ENCODE measurements at regions not wholly inside any gene's neighbourhood (a gene's known extent, or its start where the extent isn't known, plus 50 kb on each side); places are given as distances from the start of the nearest gene placed in this dataset.

- Histone ChIP-seq H3K4me1 (ENCODE audit: control insufficient read depth in 1 of 2, insufficient read depth in 2 of 2, low read depth in 1 of 2, low read length in 1 of 2) (no peaks in the 10 kb centered on the region), H3K9ac (no peak overlapping the region), H3K4me3 (ENCODE audit: low read depth in 2 of 2, low read length in 1 of 2) (no peak overlapping the region), H3K36me3 (replicated peaks in 1 of 2; ENCODE audit: control insufficient read depth in 1 of 2, insufficient read depth in 2 of 2, low read length in 1 of 2) (no peaks in the 10 kb centered on the region), H3K27me3 (ENCODE audit: insufficient read depth) (no peaks in the 10 kb centered on the region), H3K4me2 (no peak overlapping the region), H4K20me1 (ENCODE audit: insufficient read depth) (no peaks in the 10 kb centered on the region), H3F3A (replicated peaks; ENCODE audit: insufficient read depth) (no peaks in the 10 kb centered on the region), H3K9me3 (peaks cover 6% of the 10 kb centered on the region; the same call in 1 of the 2 replicates), H3K79me2 (ENCODE audit: insufficient read depth) (no peaks in the 10 kb centered on the region), H2AFZ (ENCODE audit: low read depth) (no peak overlapping the region), H3K9me2 (no peaks in the 10 kb centered on the region), H3K27ac (ENCODE audit: low read depth in 2 of 2, low read length in 1 of 2) (no peak overlapping the region)
- DNase-seq = no peak
- POLR2A ChIA-PET = no interaction called here
- TF ChIP-seq ELF1 (IDR thresholded peaks at IDR 0.05) = no peak
- no peak for TF ChIP-seq RAD21 (IDR thresholded peaks at IDR 0.05; ENCODE audit: low read length)
- TF ChIP-seq SMC3 (IDR thresholded peaks at IDR 0.05; ENCODE audit: low read depth, low read length) = no peak
- no peak for TF ChIP-seq GATA2 (CRISPR knock-in tag; IDR thresholded peaks at IDR 0.05)
- TF ChIP-seq MEF2A (IDR thresholded peaks at IDR 0.05; ENCODE audit: borderline replicate concordance, low read depth) = no peak
- TF ChIP-seq EZH2phosphoT487 (IDR thresholded peaks at IDR 0.05; ENCODE audit: borderline replicate concordance, low read depth) = no peak
- no peak for TF ChIP-seq ZBTB33 (IDR thresholded peaks at IDR 0.05; ENCODE audit: borderline replicate concordance, low read depth)
- TF ChIP-seq FOXM1 (IDR thresholded peaks at IDR 0.05; ENCODE audit: low read depth) = no peak
- no peak for TF ChIP-seq RCOR1 (IDR thresholded peaks at IDR 0.05; ENCODE audit: low read length)
- no peak for TF ChIP-seq TAF1 (IDR thresholded peaks at IDR 0.05; ENCODE audit: borderline replicate concordance, low read depth, low read length)
- TF ChIP-seq TCF12 (IDR thresholded peaks at IDR 0.05) = no peak
- no peak for TF ChIP-seq EP300 (IDR thresholded peaks at IDR 0.05; ENCODE audit: borderline replicate concordance in 1 of 2, low read depth in 1 of 2, low read length in 1 of 2)
- CTCF ChIA-PET = no interaction called here
- under 1% methylated on average over 6 of the region's 6 CpGs for WGBS (ENCODE audit: low lambda C conversion rate)
Measured at GRCh38 chr5:2876183-2876582, 124.7 kb upstream of the IRX2 start.

GRCh38 chr5:2874099-2874498 lies 122.6 kb upstream of the IRX2 start:
- no peak for TF ChIP-seq FOXJ3 (CRISPR knock-in tag; IDR thresholded peaks at IDR 0.05)
- DNase-seq = no peak
- H2AFZ ChIP-seq (ENCODE audit: low read depth) = no peak overlapping the region
- H3K4me1 ChIP-seq (ENCODE audit: control insufficient read depth in 1 of 2, insufficient read depth in 2 of 2, low read depth in 1 of 2, low read length in 1 of 2) = no peaks in the 10 kb centered on the region
- H3K4me3 ChIP-seq (ENCODE audit: low read depth in 2 of 2, low read length in 1 of 2) = no peak overlapping the region
- H3K79me2 ChIP-seq (ENCODE audit: insufficient read depth) = no peaks in the 10 kb centered on the region
- no peaks in the 10 kb centered on the region for H3F3A ChIP-seq (replicated peaks; ENCODE audit: insufficient read depth)
- no peak overlapping the region for H3K27ac ChIP-seq (ENCODE audit: low read depth in 2 of 2, low read length in 1 of 2)
- no peaks in the 10 kb centered on the region for H4K20me1 ChIP-seq (ENCODE audit: insufficient read depth)
- H3K9me3 ChIP-seq = no peaks in the 10 kb centered on the region
- no peaks in the 10 kb centered on the region for H3K36me3 ChIP-seq (replicated peaks in 1 of 2; ENCODE audit: control insufficient read depth in 1 of 2, insufficient read depth in 2 of 2, low read length in 1 of 2)
- CTCF ChIA-PET = interaction anchor here (0.6 kb wide), 1 partner anchor 12 kb away, joined by 5 read pairs; no protein-coding TSS in a partner anchor
- H3K9me2 ChIP-seq = no peaks in the 10 kb centered on the region
- POLR2A ChIA-PET = no interaction called here
- H3K4me2 ChIP-seq = no peak overlapping the region
- H3K9ac ChIP-seq = no peak overlapping the region
- H3K27me3 ChIP-seq (ENCODE audit: insufficient read depth) = no peaks in the 10 kb centered on the region
- WGBS (ENCODE audit: low lambda C conversion rate) = 2% methylated on average over 5 of the region's 6 CpGs
